ENCODE measurements at regions not wholly inside any gene's neighbourhood (a gene's known extent, or its start where the extent isn't known, plus 50 kb on each side); places are given as distances from the start of the nearest gene placed in this dataset.

GRCh38 chrX:34879886-34880285, 62.7 kb upstream of the FAM47B start:
- no peak overlapping the region for H3K4me3 ChIP-seq (ENCODE audit: low read length)
- no peak for DNase-seq (ENCODE audit: low read depth)
- TF ChIP-seq, protein P1, sequence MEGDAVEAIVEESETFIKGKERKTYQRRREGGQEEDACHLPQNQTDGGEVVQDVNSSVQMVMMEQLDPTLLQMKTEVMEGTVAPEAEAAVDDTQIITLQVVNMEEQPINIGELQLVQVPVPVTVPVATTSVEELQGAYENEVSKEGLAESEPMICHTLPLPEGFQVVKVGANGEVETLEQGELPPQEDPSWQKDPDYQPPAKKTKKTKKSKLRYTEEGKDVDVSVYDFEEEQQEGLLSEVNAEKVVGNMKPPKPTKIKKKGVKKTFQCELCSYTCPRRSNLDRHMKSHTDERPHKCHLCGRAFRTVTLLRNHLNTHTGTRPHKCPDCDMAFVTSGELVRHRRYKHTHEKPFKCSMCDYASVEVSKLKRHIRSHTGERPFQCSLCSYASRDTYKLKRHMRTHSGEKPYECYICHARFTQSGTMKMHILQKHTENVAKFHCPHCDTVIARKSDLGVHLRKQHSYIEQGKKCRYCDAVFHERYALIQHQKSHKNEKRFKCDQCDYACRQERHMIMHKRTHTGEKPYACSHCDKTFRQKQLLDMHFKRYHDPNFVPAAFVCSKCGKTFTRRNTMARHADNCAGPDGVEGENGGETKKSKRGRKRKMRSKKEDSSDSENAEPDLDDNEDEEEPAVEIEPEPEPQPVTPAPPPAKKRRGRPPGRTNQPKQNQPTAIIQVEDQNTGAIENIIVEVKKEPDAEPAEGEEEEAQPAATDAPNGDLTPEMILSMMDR (conservative IDR thresholded peaks at IDR 0.05; ENCODE audit: low read length) = no peak

GRCh38 chrX:34880656-34881055, 61.9 kb upstream of the FAM47B start:
- peak; percentile 78 for DNase-seq (ENCODE audit: low read depth)
- TF ChIP-seq, protein P1 (conservative IDR thresholded peaks at IDR 0.05; ENCODE audit: low read length) = no peak
- H3K4me3 ChIP-seq (ENCODE audit: low read length) = no peak overlapping the region

- no peak overlapping the region for H3K4me3 ChIP-seq (ENCODE audit: low read length)
- DNase-seq (ENCODE audit: low read depth) = no peak
- TF ChIP-seq, protein P1 (conservative IDR thresholded peaks at IDR 0.05; ENCODE audit: low read length) = no peak
Observed at GRCh38 chrX:34881671-34882070, 60.9 kb upstream of the FAM47B start.

- peak; percentile 78 for DNase-seq (ENCODE audit: low read depth)
- TF ChIP-seq, protein P1 (conservative IDR thresholded peaks at IDR 0.05; ENCODE audit: low read length) = no peak
- H3K4me3 ChIP-seq (ENCODE audit: low read length) = no peak overlapping the region
Observed at GRCh38 chrX:34884817-34885216, 57.8 kb upstream of the FAM47B start.

GRCh38 chrX:34886011-34886410, 56.6 kb upstream of the FAM47B start:
- DNase-seq (ENCODE audit: low read depth) = peak; percentile 25
- H3K4me3 ChIP-seq (ENCODE audit: low read length) = no peak overlapping the region
- TF ChIP-seq, protein P1 (conservative IDR thresholded peaks at IDR 0.05; ENCODE audit: low read length) = no peak

DNA sequence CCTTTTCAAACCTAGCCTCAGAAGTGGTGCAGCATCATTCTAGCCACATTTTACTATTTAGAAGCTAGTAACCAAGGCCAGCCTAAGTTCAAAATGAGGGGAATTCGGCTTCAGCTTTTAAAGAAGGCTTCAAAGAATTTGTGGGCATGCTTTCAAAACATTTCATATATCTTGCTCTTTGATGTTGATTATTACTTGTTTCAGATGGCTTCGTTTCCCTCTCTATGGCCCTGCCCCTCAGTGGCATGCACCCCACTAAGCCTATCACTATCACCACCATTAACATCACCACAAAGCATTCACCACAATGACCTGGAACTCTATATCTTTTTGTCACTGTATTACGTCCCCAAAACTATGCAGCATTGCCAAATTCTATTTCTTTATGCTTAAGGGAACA, 51.2 kb upstream of the FAM47B start:
- DNase-seq (ENCODE audit: low read depth) = no peak
- TF ChIP-seq, protein P1 (conservative IDR thresholded peaks at IDR 0.05; ENCODE audit: low read length) = no peak

More for the DNA sequence above, 51.2 kb upstream of the FAM47B start:
- no peak overlapping the region for H3K4me3 ChIP-seq (ENCODE audit: low read length)

Data from AG10803 (cell line).